ENCODE measurements at regions not wholly inside any gene's neighbourhood (a gene's known extent, or its start where the extent isn't known, plus 50 kb on each side); places are given as distances from the start of the nearest gene placed in this dataset.

- Histone ChIP-seq H3K4me2 (ENCODE audit: low read length) (no peak overlapping the region), H3K9ac (ENCODE audit: low read depth, low read length) (no peak overlapping the region), H3K36me3 (ENCODE audit: insufficient read depth, low read length) (no peaks in the 10 kb centered on the region), H3K9me3 (replicated peaks; ENCODE audit: low read length) (no peaks in the 10 kb centered on the region), H3K27me3 (ENCODE audit: control insufficient read depth, insufficient read depth, low read length) (no peaks in the 10 kb centered on the region), H3K4me3 (ENCODE audit: low read length) (no peak overlapping the region), H3K4me1 (ENCODE audit: control insufficient read depth, insufficient read depth, low read length) (peaks cover 17% of the 10 kb centered on the region)
Observed at GRCh38 chr18:10009321-10010144, 95.7 kb downstream of the VAPA start.

- Histone ChIP-seq H3K36me3 (ENCODE audit: insufficient read depth, low read length) (no peaks in the 10 kb centered on the region), H3K4me2 (ENCODE audit: low read length) (peak overlapping the region; percentile 23), H3K4me1 (ENCODE audit: control insufficient read depth, insufficient read depth, low read length) (peaks cover 26% of the 10 kb centered on the region), H3K4me3 (ENCODE audit: low read length) (no peak overlapping the region), H3K27me3 (ENCODE audit: control insufficient read depth, insufficient read depth, low read length) (no peaks in the 10 kb centered on the region), H3K9ac (ENCODE audit: low read depth, low read length) (peak overlapping the region; percentile 10), H3K9me3 (replicated peaks; ENCODE audit: low read length) (no peaks in the 10 kb centered on the region)
Observed at GRCh38 chr18:10010611-10011015, 96.8 kb downstream of the VAPA start.

GRCh38 chr18:10011061-10011460 is 97.2 kb downstream of the VAPA start:
- no peak overlapping the region for H3K4me2 ChIP-seq (ENCODE audit: low read length)
- H3K9me3 ChIP-seq (replicated peaks; ENCODE audit: low read length), result no peaks in the 10 kb centered on the region
- no peak overlapping the region for H3K4me3 ChIP-seq (ENCODE audit: low read length)
- no peaks in the 10 kb centered on the region for H3K27me3 ChIP-seq (ENCODE audit: control insufficient read depth, insufficient read depth, low read length)
- no peaks in the 10 kb centered on the region for H3K36me3 ChIP-seq (ENCODE audit: insufficient read depth, low read length)
- H3K9ac ChIP-seq (ENCODE audit: low read depth, low read length), result no peak overlapping the region
- H3K4me1 ChIP-seq (ENCODE audit: control insufficient read depth, insufficient read depth, low read length), result peaks cover 31% of the 10 kb centered on the region

GRCh38 chr18:10011751-10012150 is 97.9 kb downstream of the VAPA start:
- Histone ChIP-seq H3K9ac (ENCODE audit: low read depth, low read length) (no peak overlapping the region), H3K4me1 (ENCODE audit: control insufficient read depth, insufficient read depth, low read length) (peaks cover 37% of the 10 kb centered on the region), H3K4me2 (ENCODE audit: low read length) (no peak overlapping the region), H3K4me3 (ENCODE audit: low read length) (no peak overlapping the region), H3K27me3 (ENCODE audit: control insufficient read depth, insufficient read depth, low read length) (no peaks in the 10 kb centered on the region), H3K9me3 (replicated peaks; ENCODE audit: low read length) (no peaks in the 10 kb centered on the region), H3K36me3 (ENCODE audit: insufficient read depth, low read length) (no peaks in the 10 kb centered on the region)

GRCh38 chr18:10012526-10012925 is 98.7 kb downstream of the VAPA start:
- no peaks in the 10 kb centered on the region for H3K9me3 ChIP-seq (replicated peaks; ENCODE audit: low read length)
- H3K4me2 ChIP-seq (ENCODE audit: low read length), result no peak overlapping the region
- H3K27me3 ChIP-seq (ENCODE audit: control insufficient read depth, insufficient read depth, low read length), result no peaks in the 10 kb centered on the region
- H3K4me3 ChIP-seq (ENCODE audit: low read length), result no peak overlapping the region
- H3K4me1 ChIP-seq (ENCODE audit: control insufficient read depth, insufficient read depth, low read length), result peaks cover 43% of the 10 kb centered on the region
- no peaks in the 10 kb centered on the region for H3K36me3 ChIP-seq (ENCODE audit: insufficient read depth, low read length)
- H3K9ac ChIP-seq (ENCODE audit: low read depth, low read length), result no peak overlapping the region

- Histone ChIP-seq H3K27me3 (ENCODE audit: control insufficient read depth, insufficient read depth, low read length) (no peaks in the 10 kb centered on the region), H3K4me3 (ENCODE audit: low read length) (no peak overlapping the region), H3K9me3 (replicated peaks; ENCODE audit: low read length) (no peaks in the 10 kb centered on the region), H3K4me2 (ENCODE audit: low read length) (no peak overlapping the region), H3K4me1 (ENCODE audit: control insufficient read depth, insufficient read depth, low read length) (peaks cover 43% of the 10 kb centered on the region), H3K9ac (ENCODE audit: low read depth, low read length) (no peak overlapping the region), H3K36me3 (ENCODE audit: insufficient read depth, low read length) (no peaks in the 10 kb centered on the region)
Observed at GRCh38 chr18:10013621-10014543, 100.1 kb downstream of the VAPA start.

- Histone ChIP-seq H3K9me3 (replicated peaks; ENCODE audit: low read length) (no peaks in the 10 kb centered on the region), H3K4me2 (ENCODE audit: low read length) (peak overlapping the region; percentile 30), H3K4me1 (ENCODE audit: control insufficient read depth, insufficient read depth, low read length) (peaks cover 38% of the 10 kb centered on the region), H3K9ac (ENCODE audit: low read depth, low read length) (peak overlapping the region; percentile 21), H3K27me3 (ENCODE audit: control insufficient read depth, insufficient read depth, low read length) (no peaks in the 10 kb centered on the region), H3K4me3 (ENCODE audit: low read length) (no peak overlapping the region), H3K36me3 (ENCODE audit: insufficient read depth, low read length) (no peaks in the 10 kb centered on the region)
Observed at GRCh38 chr18:10015288-10015701, 101.5 kb downstream of the VAPA start.

- H3K4me1 ChIP-seq (ENCODE audit: control insufficient read depth, insufficient read depth, low read length), result peaks cover 30% of the 10 kb centered on the region
- H3K4me2 ChIP-seq (ENCODE audit: low read length), result peak overlapping the region; percentile 71
- H3K9ac ChIP-seq (ENCODE audit: low read depth, low read length), result peak overlapping the region; percentile 68
- no peaks in the 10 kb centered on the region for H3K9me3 ChIP-seq (replicated peaks; ENCODE audit: low read length)
- no peaks in the 10 kb centered on the region for H3K36me3 ChIP-seq (ENCODE audit: insufficient read depth, low read length)
- peak overlapping the region; percentile 40 for H3K4me3 ChIP-seq (ENCODE audit: low read length)
- no peaks in the 10 kb centered on the region for H3K27me3 ChIP-seq (ENCODE audit: control insufficient read depth, insufficient read depth, low read length)
Observed at GRCh38 chr18:10015941-10016819, 102.4 kb downstream of the VAPA start.

GRCh38 chr18:10017043-10017442 is 103.2 kb downstream of the VAPA start:
- no peaks in the 10 kb centered on the region for H3K27me3 ChIP-seq (ENCODE audit: control insufficient read depth, insufficient read depth, low read length)
- no peaks in the 10 kb centered on the region for H3K9me3 ChIP-seq (replicated peaks; ENCODE audit: low read length)
- H3K9ac ChIP-seq (ENCODE audit: low read depth, low read length), result peak overlapping the region; percentile 54
- no peaks in the 10 kb centered on the region for H3K36me3 ChIP-seq (ENCODE audit: insufficient read depth, low read length)
- H3K4me2 ChIP-seq (ENCODE audit: low read length), result peak overlapping the region; percentile 36
- H3K4me3 ChIP-seq (ENCODE audit: low read length), result no peak overlapping the region
- peaks cover 26% of the 10 kb centered on the region for H3K4me1 ChIP-seq (ENCODE audit: control insufficient read depth, insufficient read depth, low read length)

GRCh38 chr18:10018289-10018688 is 104.5 kb downstream of the VAPA start:
- no peak overlapping the region for H3K4me3 ChIP-seq (ENCODE audit: low read length)
- no peaks in the 10 kb centered on the region for H3K27me3 ChIP-seq (ENCODE audit: control insufficient read depth, insufficient read depth, low read length)
- H3K36me3 ChIP-seq (ENCODE audit: insufficient read depth, low read length), result no peaks in the 10 kb centered on the region
- H3K9ac ChIP-seq (ENCODE audit: low read depth, low read length), result no peak overlapping the region
- no peaks in the 10 kb centered on the region for H3K9me3 ChIP-seq (replicated peaks; ENCODE audit: low read length)
- H3K4me1 ChIP-seq (ENCODE audit: control insufficient read depth, insufficient read depth, low read length), result peaks cover 26% of the 10 kb centered on the region
- H3K4me2 ChIP-seq (ENCODE audit: low read length), result no peak overlapping the region

- H3K9me3 ChIP-seq (replicated peaks; ENCODE audit: low read length), result no peaks in the 10 kb centered on the region
- no peak overlapping the region for H3K4me3 ChIP-seq (ENCODE audit: low read length)
- H3K36me3 ChIP-seq (ENCODE audit: insufficient read depth, low read length), result no peaks in the 10 kb centered on the region
- H3K27me3 ChIP-seq (ENCODE audit: control insufficient read depth, insufficient read depth, low read length), result no peaks in the 10 kb centered on the region
- H3K9ac ChIP-seq (ENCODE audit: low read depth, low read length), result no peak overlapping the region
- peaks cover 21% of the 10 kb centered on the region for H3K4me1 ChIP-seq (ENCODE audit: control insufficient read depth, insufficient read depth, low read length)
- no peak overlapping the region for H3K4me2 ChIP-seq (ENCODE audit: low read length)
Observed at GRCh38 chr18:10020171-10020570, 106.4 kb downstream of the VAPA start.
